ENCODE measurements at regions not wholly inside any gene's neighbourhood (a gene's known extent, or its start where the extent isn't known, plus 50 kb on each side); places are given as distances from the start of the nearest gene placed in this dataset.

DNA sequence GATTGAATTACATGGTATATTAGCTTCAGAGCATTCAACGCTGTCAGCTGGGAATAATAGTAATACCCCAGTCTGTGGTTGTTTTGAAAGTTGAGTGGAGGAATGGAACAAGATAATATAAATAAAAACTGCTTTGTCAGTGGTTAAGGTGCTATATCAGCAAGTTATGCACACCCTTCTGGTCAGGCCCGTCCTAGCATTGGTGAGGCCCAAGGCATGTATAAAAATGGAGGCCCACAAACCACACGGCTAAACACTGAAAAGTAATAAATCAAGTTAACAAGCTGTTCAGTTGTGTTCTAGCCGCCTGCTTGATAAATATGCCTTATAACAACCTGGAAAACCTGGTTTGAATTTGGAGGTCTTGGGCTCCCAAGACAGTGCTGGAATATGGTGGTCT, 77.4 kb downstream of the PSMG1 start:
- Histone ChIP-seq H3K4me3 (no peak overlapping the region), H3K4me1 (replicated peaks; ENCODE audit: insufficient read depth) (no peaks in the 10 kb centered on the region), H3K36me3 (ENCODE audit: low read depth) (no peaks in the 10 kb centered on the region), H3K4me2 (no peak overlapping the region), H3K79me2 (ENCODE audit: low read depth) (no peaks in the 10 kb centered on the region), H3F3A (ENCODE audit: insufficient read depth, low read depth) (no peaks in the 10 kb centered on the region), H3K27ac (no peak overlapping the region), H3K27me3 (ENCODE audit: insufficient read depth, low read depth) (no peaks in the 10 kb centered on the region), H2AFZ (no peak overlapping the region), H3K9me3 (ENCODE audit: insufficient read depth, low read depth) (no peaks in the 10 kb centered on the region), H3K9me2 (ENCODE audit: insufficient read depth) (no peaks in the 10 kb centered on the region), H4K20me1 (ENCODE audit: insufficient read depth) (no peaks in the 10 kb centered on the region)
- no peak for DNase-seq
- CTCF ChIA-PET = no interaction called here
- intact Hi-C loops (cut with micrococcal nuclease; ENCODE audit: unreplicated experiment) = no loop called here
- TF ChIP-seq EZH2 (IDR thresholded peaks at IDR 0.05; ENCODE audit: low read depth) = no peak
- TF ChIP-seq, protein P1, sequence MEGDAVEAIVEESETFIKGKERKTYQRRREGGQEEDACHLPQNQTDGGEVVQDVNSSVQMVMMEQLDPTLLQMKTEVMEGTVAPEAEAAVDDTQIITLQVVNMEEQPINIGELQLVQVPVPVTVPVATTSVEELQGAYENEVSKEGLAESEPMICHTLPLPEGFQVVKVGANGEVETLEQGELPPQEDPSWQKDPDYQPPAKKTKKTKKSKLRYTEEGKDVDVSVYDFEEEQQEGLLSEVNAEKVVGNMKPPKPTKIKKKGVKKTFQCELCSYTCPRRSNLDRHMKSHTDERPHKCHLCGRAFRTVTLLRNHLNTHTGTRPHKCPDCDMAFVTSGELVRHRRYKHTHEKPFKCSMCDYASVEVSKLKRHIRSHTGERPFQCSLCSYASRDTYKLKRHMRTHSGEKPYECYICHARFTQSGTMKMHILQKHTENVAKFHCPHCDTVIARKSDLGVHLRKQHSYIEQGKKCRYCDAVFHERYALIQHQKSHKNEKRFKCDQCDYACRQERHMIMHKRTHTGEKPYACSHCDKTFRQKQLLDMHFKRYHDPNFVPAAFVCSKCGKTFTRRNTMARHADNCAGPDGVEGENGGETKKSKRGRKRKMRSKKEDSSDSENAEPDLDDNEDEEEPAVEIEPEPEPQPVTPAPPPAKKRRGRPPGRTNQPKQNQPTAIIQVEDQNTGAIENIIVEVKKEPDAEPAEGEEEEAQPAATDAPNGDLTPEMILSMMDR (conservative IDR thresholded peaks at IDR 0.05) = no peak
- POLR2A ChIA-PET (ENCODE audit: unreplicated experiment) = no interaction called here
- no TSS peak for BruUV-seq (replicated peaks)

DNA sequence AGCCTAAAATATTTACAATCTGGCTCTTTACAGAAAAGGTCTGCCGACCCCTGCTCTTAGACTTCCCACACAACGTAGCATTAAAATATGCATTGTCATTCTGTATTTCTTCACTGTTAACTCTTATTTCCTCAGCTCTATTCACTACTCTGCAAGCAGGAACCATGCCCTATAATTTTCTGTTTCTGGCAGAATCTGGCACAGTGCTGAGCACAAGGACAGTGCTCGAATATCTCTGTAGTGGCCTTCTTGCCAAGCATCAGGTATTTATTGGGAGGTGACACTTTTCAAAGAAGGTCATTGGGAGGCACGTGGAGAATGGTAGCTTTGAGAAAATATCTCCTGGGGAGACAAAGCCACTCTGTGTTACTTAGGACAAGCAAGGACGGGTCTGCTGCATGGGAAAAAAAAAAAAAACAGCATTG, 77.9 kb downstream of the PSMG1 start:
- BruUV-seq (replicated peaks) = no TSS peak
- Histone ChIP-seq H3K27me3 (ENCODE audit: insufficient read depth, low read depth) (no peaks in the 10 kb centered on the region), H3K79me2 (ENCODE audit: low read depth) (no peaks in the 10 kb centered on the region), H3K9me2 (ENCODE audit: insufficient read depth) (no peaks in the 10 kb centered on the region), H3K4me2 (no peak overlapping the region), H3K27ac (no peak overlapping the region), H3K4me1 (replicated peaks; ENCODE audit: insufficient read depth) (no peaks in the 10 kb centered on the region), H3F3A (ENCODE audit: insufficient read depth, low read depth) (no peaks in the 10 kb centered on the region), H2AFZ (no peak overlapping the region), H3K36me3 (ENCODE audit: low read depth) (no peaks in the 10 kb centered on the region), H3K9me3 (ENCODE audit: insufficient read depth, low read depth) (no peaks in the 10 kb centered on the region), H3K4me3 (no peak overlapping the region), H4K20me1 (ENCODE audit: insufficient read depth) (no peaks in the 10 kb centered on the region)
- no peak for DNase-seq
- POLR2A ChIA-PET (ENCODE audit: unreplicated experiment) = no interaction called here
- intact Hi-C loops (cut with micrococcal nuclease; ENCODE audit: unreplicated experiment) = no loop called here
- CTCF ChIA-PET = no interaction called here
- no peak for TF ChIP-seq EZH2 (IDR thresholded peaks at IDR 0.05; ENCODE audit: low read depth)
- TF ChIP-seq, protein P1 (conservative IDR thresholded peaks at IDR 0.05) = no peak

DNA sequence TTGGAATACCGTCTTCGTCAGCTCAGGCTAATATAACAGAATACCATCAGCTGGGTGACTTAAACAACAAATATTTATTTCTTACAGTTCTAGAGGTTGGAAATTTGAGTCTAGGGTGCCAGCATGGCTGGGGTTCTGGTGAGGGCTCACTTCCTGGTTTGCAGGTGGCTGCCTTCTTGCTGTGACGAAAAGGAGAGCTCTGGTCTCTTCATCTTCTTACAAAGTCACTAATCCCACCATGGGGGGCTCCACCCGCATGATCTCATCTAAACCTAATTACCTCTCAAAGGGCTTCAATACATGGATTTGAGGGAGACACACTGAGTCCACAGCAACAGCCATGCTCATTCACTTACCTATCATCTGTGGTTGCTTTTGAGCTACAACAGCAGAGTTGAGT, 78.3 kb downstream of the PSMG1 start:
- no peak for TF ChIP-seq EZH2 (IDR thresholded peaks at IDR 0.05; ENCODE audit: low read depth)
- TF ChIP-seq, protein P1 (conservative IDR thresholded peaks at IDR 0.05) = no peak
- no peaks in the 10 kb centered on the region for H3K9me2 ChIP-seq (ENCODE audit: insufficient read depth)
- intact Hi-C loops (cut with micrococcal nuclease; ENCODE audit: unreplicated experiment) = no loop called here
- no peak overlapping the region for H2AFZ ChIP-seq
- H3K27ac ChIP-seq = no peak overlapping the region
- H4K20me1 ChIP-seq (ENCODE audit: insufficient read depth) = no peaks in the 10 kb centered on the region
- H3F3A ChIP-seq (ENCODE audit: insufficient read depth, low read depth) = no peaks in the 10 kb centered on the region
- H3K79me2 ChIP-seq (ENCODE audit: low read depth) = no peaks in the 10 kb centered on the region
- DNase-seq = no peak
- H3K27me3 ChIP-seq (ENCODE audit: insufficient read depth, low read depth) = no peaks in the 10 kb centered on the region
- no peaks in the 10 kb centered on the region for H3K9me3 ChIP-seq (ENCODE audit: insufficient read depth, low read depth)
- H3K4me1 ChIP-seq (replicated peaks; ENCODE audit: insufficient read depth) = no peaks in the 10 kb centered on the region
- H3K4me3 ChIP-seq = no peak overlapping the region
- BruUV-seq (replicated peaks) = no TSS peak
- ChIA-PET CTCF (no interaction called here), POLR2A (ENCODE audit: unreplicated experiment) (no interaction called here)
- H3K4me2 ChIP-seq = no peak overlapping the region
- no peaks in the 10 kb centered on the region for H3K36me3 ChIP-seq (ENCODE audit: low read depth)

All from PC-9 (cell line).